Stimulated activated CD4-positive, alpha-beta T cell treated with anti-CD3 and anti-CD28 coated beads, TNF-alpha, amount 100 ng/mL, for 4 hours (primary cell): ENCODE measurements at regions not wholly inside any gene's neighbourhood (a gene's known extent, or its start where the extent isn't known, plus 50 kb on each side); places are given as distances from the start of the nearest gene placed in this dataset.
A peak's percentile ranks its signal among the peaks of the same experiment; 100 is the strongest.
"Not testable (repeated sequence)": the region's sequence is repeated elsewhere in the genome, so short reads cannot be mapped to it uniquely, and the experiment has no call there.

Experiments
- DNase-seq, 3 experiments: peaks; one replicate each; pipeline ENCODE4 v3.0.0-alpha.2; 2020; ENCODE audit warnings: low read depth in 3 of 3

DNA sequence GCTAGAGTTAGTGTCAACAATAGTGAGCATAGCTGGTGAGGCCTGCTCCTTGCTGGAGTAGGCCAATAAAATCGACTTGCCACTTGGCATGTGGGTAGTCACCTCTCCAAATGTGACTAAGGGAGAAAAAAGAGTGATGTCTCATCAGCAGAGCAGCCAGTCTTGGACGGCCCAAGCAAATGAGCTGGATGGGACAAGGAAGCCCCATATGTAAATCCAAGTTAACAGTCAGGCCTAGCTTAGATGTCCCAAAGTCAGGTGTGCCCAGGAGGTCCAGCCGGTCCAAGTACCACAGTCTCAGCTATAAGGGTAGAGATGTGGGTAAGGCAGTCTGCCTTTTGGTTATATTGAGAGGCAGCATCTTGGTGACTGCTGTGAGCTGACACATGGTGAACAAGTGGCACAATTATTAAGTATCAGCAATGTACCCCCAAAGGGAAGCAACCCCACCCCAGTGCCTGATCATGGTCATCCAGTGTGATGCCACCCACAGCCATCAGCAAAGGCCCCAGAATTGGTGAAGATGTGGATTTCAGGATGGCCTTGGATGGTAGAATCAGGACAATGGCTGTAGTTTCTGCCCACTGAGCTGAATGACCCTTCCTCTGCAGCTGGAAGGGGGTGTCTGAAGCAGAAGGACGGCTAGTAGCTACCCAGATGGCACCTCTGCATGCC is 83.4 kb downstream of the TNFRSF13B start:
- DNase-seq: no peak

- DNase-seq: no peak
These were observed 84.3 kb downstream of the TNFRSF13B start for GRCh38 chr17:16887523-16888095.

GRCh38 chr17:16886655-16887322 is 85.1 kb downstream of the TNFRSF13B start:
- no peak for DNase-seq

GRCh38 chr17:16885204-16885603 is 86.7 kb downstream of the TNFRSF13B start:
- DNase-seq: not testable (repeated sequence)

- not testable (repeated sequence) for DNase-seq
These were observed 89.0 kb downstream of the TNFRSF13B start for GRCh38 chr17:16882926-16883265.

- DNase-seq: no peak
These were observed 89.5 kb downstream of the TNFRSF13B start for GRCh38 chr17:16882243-16882925.

- DNase-seq: no peak
These were observed 90.5 kb downstream of the TNFRSF13B start for GRCh38 chr17:16881239-16881924.

- no peak for DNase-seq
These were observed 91.1 kb downstream of the TNFRSF13B start for GRCh38 chr17:16880843-16881230.

GRCh38 chr17:16880121-16880842 is 91.6 kb downstream of the TNFRSF13B start:
- no peak for DNase-seq

- no peak for DNase-seq
These were observed 92.2 kb downstream of the TNFRSF13B start for GRCh38 chr17:16879686-16880085.

DNA sequence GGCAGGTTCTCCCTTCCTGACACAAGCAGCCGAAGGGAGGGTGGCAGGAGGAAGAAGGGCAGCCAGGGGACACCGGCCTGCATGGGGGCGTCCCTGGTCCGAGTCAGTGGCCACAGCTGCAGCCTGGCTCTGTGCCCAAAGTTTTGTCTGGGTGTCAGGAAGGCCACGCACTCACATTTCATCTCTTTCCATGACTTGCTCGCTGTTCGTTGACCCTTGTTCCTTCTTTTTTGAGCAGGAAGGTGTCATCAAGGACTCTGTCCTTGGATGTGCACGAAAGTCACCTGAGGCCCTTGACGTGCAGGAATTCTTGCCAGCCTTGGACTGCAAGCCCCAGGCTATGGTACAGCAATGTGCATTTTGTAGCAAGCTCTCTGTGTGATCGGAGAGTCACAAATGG is 93.3 kb downstream of the TNFRSF13B start:
- no peak for DNase-seq

GRCh38 chr17:16878084-16878483 is 93.8 kb downstream of the TNFRSF13B start:
- DNase-seq: no peak

DNA sequence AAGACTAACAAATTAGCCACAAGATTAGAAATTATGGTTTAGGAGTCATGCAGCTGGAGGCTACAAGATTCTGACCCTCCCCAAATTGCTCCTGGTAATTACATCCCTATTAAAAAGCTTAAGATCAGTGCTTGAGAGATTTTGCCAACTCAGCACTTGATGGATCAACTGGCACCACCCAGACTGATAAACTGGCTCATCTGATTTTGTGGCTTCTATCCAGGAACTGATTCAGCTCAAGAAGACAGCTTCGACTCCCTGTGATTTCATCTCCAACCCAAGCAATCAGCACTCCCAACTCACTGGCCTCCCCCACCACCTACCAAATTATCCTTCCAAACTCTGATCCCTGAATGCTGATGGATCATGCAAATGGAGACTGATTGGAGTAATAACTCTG is 94.8 kb downstream of the TNFRSF13B start:
- DNase-seq: no peak

DNA sequence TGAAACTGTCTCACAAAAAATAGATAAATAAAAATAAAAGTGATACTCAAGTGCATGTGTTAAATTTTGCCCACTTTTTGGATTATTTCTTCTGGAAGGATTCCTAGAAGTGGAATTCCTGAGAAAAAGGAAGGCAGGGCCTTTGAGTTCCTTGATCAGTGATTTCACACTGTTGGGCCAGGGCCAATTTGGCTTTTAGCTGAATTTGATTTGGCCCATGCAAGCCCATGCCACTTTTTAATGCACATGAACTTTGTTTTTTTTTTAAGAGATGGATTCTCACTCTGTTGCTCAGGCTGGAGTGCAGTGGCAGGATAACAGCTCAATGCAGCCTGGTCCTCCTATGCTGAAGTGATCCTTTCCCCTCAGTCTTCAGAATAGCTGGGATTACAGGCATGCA is 96.3 kb downstream of the TNFRSF13B start:
- no peak for DNase-seq

- DNase-seq: not testable (repeated sequence)
These were observed 97.7 kb downstream of the TNFRSF13B start for GRCh38 chr17:16874216-16874615.

GRCh38 chr17:16873174-16874035 is 98.5 kb downstream of the TNFRSF13B start:
- peak in 1 of 3 experiments; percentile 3 for DNase-seq

DNA sequence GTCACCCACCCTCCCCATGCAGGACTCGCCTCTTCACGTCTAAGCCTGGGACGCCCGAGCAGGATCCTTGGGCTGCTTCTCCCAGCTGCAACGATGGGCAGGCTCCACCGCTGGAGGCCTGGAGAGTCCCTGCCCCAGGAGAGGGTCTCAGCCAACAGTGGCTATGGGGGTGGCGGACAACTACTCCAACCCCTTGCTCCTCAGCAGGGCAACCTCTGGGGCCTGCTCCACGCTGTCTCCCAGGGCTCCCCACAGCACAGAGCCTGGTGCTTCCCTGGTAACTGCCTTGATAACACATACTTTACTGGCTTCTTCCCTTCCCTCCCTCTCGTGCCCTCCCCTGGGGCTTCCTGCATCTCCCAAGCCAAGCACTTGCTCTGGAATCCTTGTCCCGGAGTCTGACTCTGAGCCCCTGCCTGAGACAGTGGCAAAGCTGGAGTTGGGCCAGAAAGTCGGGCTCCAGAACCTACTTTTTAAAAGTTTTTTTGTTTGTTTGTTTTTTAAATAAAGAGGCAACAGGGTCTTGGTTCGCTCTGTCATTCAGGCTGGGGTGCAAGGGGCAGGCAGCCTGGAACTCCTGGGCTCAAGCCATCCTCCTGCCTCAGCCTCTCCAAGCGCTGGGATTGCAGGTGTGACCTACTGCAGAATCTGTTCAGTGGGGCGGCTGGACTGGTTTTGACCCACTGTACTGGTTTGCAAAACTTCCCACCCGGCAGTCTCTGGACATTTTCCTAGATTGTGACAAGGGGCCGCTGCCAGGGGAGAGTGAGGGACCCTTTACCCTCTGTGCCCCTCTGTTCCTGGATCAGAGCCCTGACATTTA is 99.4 kb downstream of the TNFRSF13B start:
- DNase-seq: no peak

- not testable (repeated sequence) for DNase-seq
These were observed 100.3 kb downstream of the TNFRSF13B start for GRCh38 chr17:16871446-16872190.
